ENCODE measurements at regions not wholly inside any gene's neighbourhood (a gene's known extent, or its start where the extent isn't known, plus 50 kb on each side); places are given as distances from the start of the nearest gene placed in this dataset.
"Not testable (repeated sequence)": the region's sequence is repeated elsewhere in the genome, so short reads cannot be mapped to it uniquely, and the experiment has no call there.

DNA sequence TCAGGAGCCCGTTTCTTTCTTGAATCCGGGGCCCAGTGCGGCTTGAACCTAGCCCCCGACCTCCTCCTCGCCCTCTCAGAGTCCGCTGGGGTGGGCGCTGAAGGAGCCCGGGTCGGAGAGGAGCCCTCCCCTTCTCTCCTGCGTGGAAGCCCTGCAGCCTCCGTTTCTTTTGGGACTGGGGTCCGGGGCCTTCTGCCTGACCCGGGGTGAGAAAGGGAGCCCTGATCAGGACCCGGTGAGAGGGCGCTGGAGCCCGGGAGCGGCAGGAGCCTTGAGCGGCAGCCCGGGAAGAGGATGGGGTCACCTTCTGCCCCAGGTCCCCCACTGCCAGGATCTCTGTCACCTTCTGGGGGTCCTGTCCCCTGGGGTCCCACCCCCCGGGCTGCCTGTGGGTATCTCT, 162.3 kb downstream of the ZNF33B start:
- H3K4me1 ChIP-seq (ENCODE audit: control insufficient read depth, insufficient read depth, low read length), result no peaks in the 10 kb centered on the region
- no peak overlapping the region for H3K9ac ChIP-seq (ENCODE audit: low read length)
- H3K27ac ChIP-seq (ENCODE audit: low read depth, low read length), result no peak overlapping the region
- H3K36me3 ChIP-seq (ENCODE audit: control insufficient read depth, insufficient read depth, low read length), result no peaks in the 10 kb centered on the region
- no peaks in the 10 kb centered on the region for H3K27me3 ChIP-seq (ENCODE audit: control insufficient read depth, insufficient read depth, low read length)
- H3K4me3 ChIP-seq (ENCODE audit: low read length), result peak overlapping the region; percentile 42

DNA sequence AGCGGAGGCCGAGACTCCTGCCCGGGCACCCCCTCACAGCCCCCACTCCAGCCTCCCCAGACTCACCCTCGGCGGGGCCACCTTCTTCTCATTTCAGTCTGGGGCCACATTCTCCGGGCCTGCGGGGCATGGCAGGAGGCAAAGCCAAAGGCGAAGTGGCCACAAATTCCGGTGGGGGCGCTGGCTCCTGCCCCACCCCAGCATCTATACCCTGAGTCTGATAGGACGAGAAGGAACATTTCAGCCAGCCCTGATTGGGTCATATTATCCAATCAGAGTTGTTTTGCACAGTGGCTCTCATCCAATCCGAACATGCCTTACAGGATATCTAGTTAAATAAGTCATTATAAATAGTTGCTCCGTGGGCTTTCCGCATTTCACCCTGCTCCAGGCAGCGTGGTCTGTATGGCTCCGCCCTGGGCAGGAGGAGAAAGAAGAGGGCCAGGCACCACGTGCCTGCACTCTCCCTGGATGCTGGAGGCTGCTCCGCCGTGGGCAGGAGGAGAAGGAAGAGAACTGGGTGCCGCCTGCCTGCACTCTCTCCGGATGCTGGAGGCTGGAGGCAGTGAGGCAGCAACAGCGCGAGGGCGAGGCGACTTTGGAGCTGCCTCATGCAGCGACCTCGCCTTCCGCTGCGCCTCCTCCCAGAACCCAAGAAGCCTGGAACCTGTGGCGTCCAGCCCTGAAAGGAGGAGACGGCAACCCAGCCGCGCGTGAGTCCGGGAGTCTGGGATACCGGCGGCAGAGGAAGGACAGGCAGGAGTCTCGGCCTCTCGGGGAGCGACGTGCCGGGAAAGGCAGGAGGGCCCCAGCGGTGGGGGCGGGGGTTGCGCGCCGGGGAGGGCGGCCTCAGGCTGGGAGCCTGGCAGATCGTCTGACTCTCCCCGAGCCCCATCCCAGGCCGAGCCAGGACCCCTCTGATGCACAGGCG, 162.9 kb downstream of the ZNF33B start:
- Histone ChIP-seq H3K27me3 (ENCODE audit: control insufficient read depth, insufficient read depth, low read length) (no peaks in the 10 kb centered on the region), H3K9ac (ENCODE audit: low read length) (no peak overlapping the region), H3K36me3 (ENCODE audit: control insufficient read depth, insufficient read depth, low read length) (no peaks in the 10 kb centered on the region), H3K4me3 (ENCODE audit: low read length) (peak overlapping the region; percentile 42), H3K27ac (ENCODE audit: low read depth, low read length) (no peak overlapping the region), H3K4me1 (ENCODE audit: control insufficient read depth, insufficient read depth, low read length) (no peaks in the 10 kb centered on the region)

GRCh38 chr10:42454313-42454712, 184.1 kb downstream of the ZNF33B start:
- H3K4me1 ChIP-seq (ENCODE audit: control insufficient read depth, insufficient read depth, low read length), result no peaks in the 10 kb centered on the region
- H3K9ac ChIP-seq (ENCODE audit: low read length), result no peak overlapping the region
- no peaks in the 10 kb centered on the region for H3K36me3 ChIP-seq (ENCODE audit: control insufficient read depth, insufficient read depth, low read length)
- no peaks in the 10 kb centered on the region for H3K27me3 ChIP-seq (ENCODE audit: control insufficient read depth, insufficient read depth, low read length)
- no peak overlapping the region for H3K4me3 ChIP-seq (ENCODE audit: low read length)
- H3K27ac ChIP-seq (ENCODE audit: low read depth, low read length), result no peak overlapping the region

DNA sequence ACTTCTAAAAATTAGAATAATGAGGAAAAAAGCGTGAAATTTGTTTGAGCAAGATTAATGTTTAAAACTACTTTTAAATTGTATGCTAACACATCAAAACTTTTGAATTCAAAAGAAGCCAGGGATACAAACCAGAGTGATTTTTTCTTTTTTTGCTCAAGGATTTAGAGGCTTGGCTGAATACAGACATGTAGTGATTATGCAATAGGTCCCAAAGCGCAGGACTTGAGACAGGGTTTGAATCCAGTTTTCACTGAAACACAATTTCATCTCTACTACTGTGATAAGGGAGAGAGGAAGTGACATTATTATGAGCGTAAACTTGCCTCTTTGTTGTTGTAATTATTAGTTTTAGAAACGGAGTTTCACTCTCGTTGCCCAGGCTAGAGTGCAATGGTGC, 207.3 kb downstream of the ZNF33B start:
- no peaks in the 10 kb centered on the region for H3K4me1 ChIP-seq (ENCODE audit: control insufficient read depth, insufficient read depth, low read length)
- no peak overlapping the region for H3K9ac ChIP-seq (ENCODE audit: low read length)
- no peak overlapping the region for H3K27ac ChIP-seq (ENCODE audit: low read depth, low read length)
- H3K36me3 ChIP-seq (ENCODE audit: control insufficient read depth, insufficient read depth, low read length), result no peaks in the 10 kb centered on the region
- H3K4me3 ChIP-seq (ENCODE audit: low read length), result no peak overlapping the region
- H3K27me3 ChIP-seq (ENCODE audit: control insufficient read depth, insufficient read depth, low read length), result no peaks in the 10 kb centered on the region

GRCh38 chr10:42428534-42428933, 209.8 kb downstream of the ZNF33B start:
- H3K36me3 ChIP-seq (ENCODE audit: control insufficient read depth, insufficient read depth, low read length), result no peaks in the 10 kb centered on the region
- H3K4me3 ChIP-seq (ENCODE audit: low read length), result no peak overlapping the region
- H3K27me3 ChIP-seq (ENCODE audit: control insufficient read depth, insufficient read depth, low read length), result no peaks in the 10 kb centered on the region

GRCh38 chr10:42422911-42423310, 215.5 kb downstream of the ZNF33B start:
- Histone ChIP-seq H3K27ac (ENCODE audit: low read depth, low read length) (no peak overlapping the region), H3K9ac (ENCODE audit: low read length) (no peak overlapping the region), H3K4me1 (ENCODE audit: control insufficient read depth, insufficient read depth, low read length) (no peaks in the 10 kb centered on the region), H3K36me3 (ENCODE audit: control insufficient read depth, insufficient read depth, low read length) (no peaks in the 10 kb centered on the region), H3K4me3 (ENCODE audit: low read length) (no peak overlapping the region), H3K27me3 (ENCODE audit: control insufficient read depth, insufficient read depth, low read length) (no peaks in the 10 kb centered on the region)

More at GRCh38 chr10:42428534-42428933, 209.8 kb downstream of the ZNF33B start:
- Histone ChIP-seq H3K4me1 (ENCODE audit: control insufficient read depth, insufficient read depth, low read length) (no peaks in the 10 kb centered on the region), H3K27ac (ENCODE audit: low read depth, low read length) (no peak overlapping the region), H3K9ac (ENCODE audit: low read length) (no peak overlapping the region)

DNA sequence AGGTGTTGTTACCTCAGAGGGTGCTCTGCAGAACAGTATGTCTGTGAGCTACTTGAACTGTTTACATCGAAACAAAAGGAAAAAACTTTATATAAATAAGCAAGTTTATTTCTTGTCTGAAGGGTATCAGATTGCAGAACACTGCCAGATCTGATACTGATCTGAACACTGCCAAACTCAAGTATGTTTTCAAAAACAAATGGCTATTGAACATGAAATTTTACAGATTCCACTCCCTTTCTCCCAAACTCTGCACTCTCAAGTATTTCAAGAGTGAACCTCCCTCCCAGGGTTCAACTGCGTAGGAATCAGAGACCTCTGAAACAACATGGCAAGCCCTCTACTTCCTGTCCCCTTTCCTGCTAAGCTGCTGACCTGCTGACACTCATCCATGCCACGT, 216.6 kb downstream of the ZNF33B start:
- H3K9ac ChIP-seq (ENCODE audit: low read length), result no peak overlapping the region
- no peaks in the 10 kb centered on the region for H3K27me3 ChIP-seq (ENCODE audit: control insufficient read depth, insufficient read depth, low read length)
- no peak overlapping the region for H3K4me3 ChIP-seq (ENCODE audit: low read length)
- no peaks in the 10 kb centered on the region for H3K36me3 ChIP-seq (ENCODE audit: control insufficient read depth, insufficient read depth, low read length)
- no peaks in the 10 kb centered on the region for H3K4me1 ChIP-seq (ENCODE audit: control insufficient read depth, insufficient read depth, low read length)
- no peak overlapping the region for H3K27ac ChIP-seq (ENCODE audit: low read depth, low read length)

- H3K9ac ChIP-seq (ENCODE audit: low read length), result no peak overlapping the region
- H3K36me3 ChIP-seq (ENCODE audit: control insufficient read depth, insufficient read depth, low read length), result no peaks in the 10 kb centered on the region
- no peaks in the 10 kb centered on the region for H3K4me1 ChIP-seq (ENCODE audit: control insufficient read depth, insufficient read depth, low read length)
- H3K4me3 ChIP-seq (ENCODE audit: low read length), result no peak overlapping the region
- no peak overlapping the region for H3K27ac ChIP-seq (ENCODE audit: low read depth, low read length)
- no peaks in the 10 kb centered on the region for H3K27me3 ChIP-seq (ENCODE audit: control insufficient read depth, insufficient read depth, low read length)
Measured at GRCh38 chr10:42419789-42420188, 218.6 kb downstream of the ZNF33B start.

- H3K4me1 ChIP-seq (ENCODE audit: control insufficient read depth, insufficient read depth, low read length), result no peaks in the 10 kb centered on the region
- no peaks in the 10 kb centered on the region for H3K27me3 ChIP-seq (ENCODE audit: control insufficient read depth, insufficient read depth, low read length)
- H3K27ac ChIP-seq (ENCODE audit: low read depth, low read length), result no peak overlapping the region
- H3K36me3 ChIP-seq (ENCODE audit: control insufficient read depth, insufficient read depth, low read length), result no peaks in the 10 kb centered on the region
- H3K4me3 ChIP-seq (ENCODE audit: low read length), result no peak overlapping the region
- no peak overlapping the region for H3K9ac ChIP-seq (ENCODE audit: low read length)
Measured at GRCh38 chr10:42380926-42381547, 257.3 kb downstream of the ZNF33B start.

DNA sequence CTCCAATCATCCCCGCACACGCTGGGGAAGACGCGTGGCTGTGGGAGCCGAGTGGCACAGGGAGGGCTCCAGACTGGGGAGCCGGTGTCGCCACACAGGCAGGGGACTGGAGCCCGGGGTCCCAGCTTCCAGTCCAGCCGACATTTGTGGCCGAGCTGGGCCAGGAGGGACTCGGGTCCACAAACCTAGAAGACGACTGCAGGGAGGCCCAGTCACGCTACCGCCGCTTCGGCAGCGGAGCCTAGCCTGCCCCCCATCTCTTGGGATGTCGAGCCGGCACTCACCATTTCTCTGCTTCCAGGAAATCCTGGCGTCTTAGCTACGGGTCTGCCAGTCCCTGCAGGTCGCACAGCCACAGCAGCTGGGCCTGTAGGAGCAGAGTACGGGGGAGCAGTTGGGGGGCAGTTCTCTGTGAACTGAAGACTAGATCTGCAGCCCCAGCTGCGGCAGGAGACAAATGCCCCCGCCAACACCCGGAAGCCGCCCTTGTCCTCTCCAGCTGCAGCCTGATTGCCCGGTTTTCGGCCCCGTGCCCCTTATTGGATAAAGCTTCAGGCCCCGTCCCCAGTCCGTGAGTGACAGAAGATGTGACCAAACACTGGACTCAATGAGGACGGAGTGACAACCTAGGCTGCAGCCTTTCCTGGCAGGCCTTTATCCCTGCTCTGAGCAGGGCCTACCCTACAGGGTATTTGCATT, 270.7 kb downstream of the ZNF33B start:
- peak overlapping the region; percentile 72 for H3K4me3 ChIP-seq (ENCODE audit: low read length)
- no peak overlapping the region for H3K9ac ChIP-seq (ENCODE audit: low read length)
- no peaks in the 10 kb centered on the region for H3K36me3 ChIP-seq (ENCODE audit: control insufficient read depth, insufficient read depth, low read length)
- H3K27ac ChIP-seq (ENCODE audit: low read depth, low read length), result no peak overlapping the region
- H3K4me1 ChIP-seq (ENCODE audit: control insufficient read depth, insufficient read depth, low read length), result no peaks in the 10 kb centered on the region
- no peaks in the 10 kb centered on the region for H3K27me3 ChIP-seq (ENCODE audit: control insufficient read depth, insufficient read depth, low read length)

DNA sequence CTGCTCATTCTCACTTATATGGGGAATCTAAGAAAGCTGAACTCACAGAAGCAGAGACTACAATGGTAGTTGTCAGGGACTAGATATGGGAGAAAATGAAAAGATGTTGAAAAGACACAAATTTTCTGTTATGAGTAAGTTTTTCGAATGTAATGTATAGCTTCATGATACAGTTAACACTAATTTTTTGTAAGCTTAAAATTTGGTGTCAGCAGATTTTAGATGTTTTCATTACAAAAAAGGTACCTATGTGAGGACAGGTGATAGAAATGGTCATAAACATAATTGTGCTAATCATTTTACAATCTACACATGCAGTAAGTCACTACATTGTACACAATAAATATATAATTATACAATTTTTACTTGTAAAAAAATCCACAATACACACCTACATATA, 286.6 kb downstream of the ZNF33B start:
- no peaks in the 10 kb centered on the region for H3K4me1 ChIP-seq (ENCODE audit: control insufficient read depth, insufficient read depth, low read length)
- H3K27me3 ChIP-seq (ENCODE audit: control insufficient read depth, insufficient read depth, low read length), result no peaks in the 10 kb centered on the region
- H3K27ac ChIP-seq (ENCODE audit: low read depth, low read length), result no peak overlapping the region
- H3K36me3 ChIP-seq (ENCODE audit: control insufficient read depth, insufficient read depth, low read length), result no peaks in the 10 kb centered on the region
- no peak overlapping the region for H3K4me3 ChIP-seq (ENCODE audit: low read length)
- no peak overlapping the region for H3K9ac ChIP-seq (ENCODE audit: low read length)

GRCh38 chr10:42336593-42337337, 301.6 kb downstream of the ZNF33B start:
- not testable (repeated sequence) for H3K4me1 ChIP-seq (ENCODE audit: control insufficient read depth, insufficient read depth, low read length); H3K36me3 ChIP-seq (ENCODE audit: control insufficient read depth, insufficient read depth, low read length); H3K27me3 ChIP-seq (ENCODE audit: control insufficient read depth, insufficient read depth, low read length); H3K27ac ChIP-seq (ENCODE audit: low read depth, low read length); H3K4me3 ChIP-seq (ENCODE audit: low read length); H3K9ac ChIP-seq (ENCODE audit: low read length)

Measured in rectal smooth muscle tissue (tissue), 1 donor.